ENCODE measurements at regions not wholly inside any gene's neighbourhood (a gene's known extent, or its start where the extent isn't known, plus 50 kb on each side); places are given as distances from the start of the nearest gene placed in this dataset.

GRCh38 chr2:237011206-237011795 lies 74.4 kb upstream of the COPS8 start (continued):
- TF ChIP-seq CHD7 (IDR thresholded peaks at IDR 0.05; ENCODE audit: insufficient replicate concordance, low read length) (no peak), SIRT6 (IDR thresholded peaks at IDR 0.05; ENCODE audit: low read length) (no peak), CBX5 (IDR thresholded peaks at IDR 0.05; ENCODE audit: low read depth, low read length) (no peak), ZNF274 (IDR thresholded peaks at IDR 0.05; ENCODE audit: borderline replicate concordance, extremely low read depth, low read length) (no peak), MAX (IDR thresholded peaks at IDR 0.05) (no peak)

Measured in H1 (cell line).